H1 (cell line): ENCODE measurements at regions not wholly inside any gene's neighbourhood (a gene's known extent, or its start where the extent isn't known, plus 50 kb on each side); places are given as distances from the start of the nearest gene placed in this dataset.

ENCODE experiments used
- ATF2 ChIP-seq: IDR thresholded peaks from 2 replicates; pipeline ENCODE4 v1.6.1; 2012; ENCODE audit warnings: low read length, inconsistent platforms
- CREB1 ChIP-seq: IDR thresholded peaks from 2 replicates; pipeline ENCODE4 v1.6.1; 2012; ENCODE audit warnings: inconsistent platforms
- CTCF ChIP-seq, 3 experiments: IDR thresholded peaks; 1 replicate in 2 of 3; 2 replicates in 1 of 3; pipeline versions ENCODE4 v1.5.1 to v1.6.1; 2011; ENCODE audit warnings: low read length in 3 of 3, mild to moderate bottlenecking in 3 of 3, inconsistent platforms in 2 of 3, low read depth in 1 of 3, moderate library complexity in 1 of 3; ENCODE audit not compliant: insufficient read depth in 1 of 3; ENCODE audit errors: control extremely low read depth in 1 of 3
- EZH2 ChIP-seq: fragments of 200-600 bp; sonication (generic); IDR thresholded peaks from 2 replicates; pipeline ENCODE4 v1.7.1; 2012; ENCODE audit warnings: low read depth, mild to moderate bottlenecking, moderate library complexity, low read length, inconsistent platforms; ENCODE audit not compliant: severe bottlenecking
- HDAC2 ChIP-seq, 2 experiments: fragments of 300-600 bp in 1 of 2; sonication (generic) in 1 of 2; IDR thresholded peaks; 2 replicates each; pipeline ENCODE4 v1.6.1; 2011 to 2012; ENCODE audit warnings: low read depth in 2 of 2, low read length in 2 of 2, mild to moderate bottlenecking in 2 of 2, moderate library complexity in 2 of 2, borderline replicate concordance in 1 of 2, inconsistent platforms in 1 of 2
- MAX ChIP-seq: IDR thresholded peaks from 2 replicates; pipeline ENCODE4 v1.6.1; 2012; ENCODE audit warnings: inconsistent platforms
- POLR2A ChIP-seq, 2 experiments: IDR thresholded peaks; 1 replicate in 1 of 2; 2 replicates in 1 of 2; pipeline ENCODE4 v1.6.1; 2011; ENCODE audit warnings: low read depth in 2 of 2, low read length in 2 of 2, mild to moderate bottlenecking in 2 of 2; ENCODE audit errors: control extremely low read depth in 1 of 2
- SIN3A ChIP-seq, 2 experiments: IDR thresholded peaks in 1 of 2; conservative IDR thresholded peaks in 1 of 2; 2 replicates each; pipeline ENCODE4 v1.6.1; 2011 to 2012; ENCODE audit warnings: low read length in 2 of 2, improper control_type of control experiment in 1 of 2, low read depth in 1 of 2, mild to moderate bottlenecking in 1 of 2
- SIX5 ChIP-seq: IDR thresholded peaks from 2 replicates; pipeline ENCODE4 v1.6.1; 2011; ENCODE audit warnings: mild to moderate bottlenecking, low read depth, low read length
- SUZ12 ChIP-seq: fragments of 200-600 bp; sonication (generic); IDR thresholded peaks from 2 replicates; pipeline ENCODE4 v1.6.1; 2012; ENCODE audit warnings: mild to moderate bottlenecking, inconsistent platforms, low read length, moderate library complexity, mixed read lengths
- TEAD4 ChIP-seq: IDR thresholded peaks from 2 replicates; pipeline ENCODE4 v1.6.1; 2012; ENCODE audit warnings: low read depth, low read length, inconsistent platforms, mixed read lengths
- USF2 ChIP-seq: IDR thresholded peaks from 2 replicates; pipeline ENCODE4 v1.6.1; 2011; ENCODE audit warnings: low read length, improper control_type of control experiment
- ZNF274 ChIP-seq: IDR thresholded peaks from 2 replicates; pipeline ENCODE4 v1.7.0; 2012; ENCODE audit warnings: low read length, borderline replicate concordance; ENCODE audit errors: extremely low read depth

- TF ChIP-seq EZH2 (no peak), ZNF274 (no peak), CTCF (IDR thresholded peaks at IDR 0.05; ENCODE audit: control extremely low read depth in 1 of 3, insufficient read depth in 1 of 3, low read depth in 1 of 3, low read length in 3 of 3) (no peak), ATF2 (no peak), SIX5 (no peak), SUZ12 (no peak), POLR2A (IDR thresholded peaks at IDR 0.05; ENCODE audit: control extremely low read depth in 1 of 2, low read depth in 2 of 2, low read length in 2 of 2) (no peak), CREB1 (no peak), USF2 (no peak), SIN3A (conservative IDR thresholded peaks at IDR 0.05 in 1 of 2, IDR thresholded peaks at IDR 0.05 in 1 of 2; ENCODE audit: low read depth in 1 of 2, low read length in 2 of 2) (no peak), MAX (no peak), HDAC2 (IDR thresholded peaks at IDR 0.05; ENCODE audit: borderline replicate concordance in 1 of 2, low read depth in 2 of 2, low read length in 2 of 2) (no peak), TEAD4 (no peak)
Measured at GRCh38 chr14:96931751-96932150, 134.6 kb downstream of the VRK1 start.
